SJCRH30 (cell line): ENCODE measurements at regions not wholly inside any gene's neighbourhood (a gene's known extent, or its start where the extent isn't known, plus 50 kb on each side); places are given as distances from the start of the nearest gene placed in this dataset.
"Not testable (repeated sequence)": the region's sequence is repeated elsewhere in the genome, so short reads cannot be mapped to it uniquely, and the experiment has no call there.

Experiments
- DNase-seq, 2 experiments: peaks; one replicate each; pipeline ENCODE4 v3.0.0-alpha.2; 2015 to 2020
- H3K27ac ChIP-seq: fragments of 250-450 bp; sonication (Bioruptor Pico); 2 replicates; pipeline ENCODE4 v1.5.1; 2020; ENCODE audit warnings: mild to moderate bottlenecking, moderate library complexity
- H3K27me3 ChIP-seq: fragments of 250-450 bp; sonication (Bioruptor Pico); 2 replicates; pipeline ENCODE4 v1.5.1; 2020; ENCODE audit warnings: mild to moderate bottlenecking, moderate library complexity
- H3K36me3 ChIP-seq: fragments of 250-450 bp; sonication (Bioruptor Pico); 2 replicates; pipeline ENCODE4 v1.5.1; 2020; ENCODE audit warnings: mild to moderate bottlenecking, moderate library complexity
- H3K4me1 ChIP-seq: fragments of 250-450 bp; sonication (Bioruptor Pico); 2 replicates; pipeline ENCODE4 v1.5.1; 2020; ENCODE audit warnings: mild to moderate bottlenecking, moderate library complexity
- H3K4me3 ChIP-seq: fragments of 250-450 bp; sonication (Bioruptor Pico); 2 replicates; pipeline ENCODE4 v1.5.1; 2020; ENCODE audit warnings: mild to moderate bottlenecking, moderate library complexity
- H3K9me3 ChIP-seq: fragments of 250-450 bp; sonication (Bioruptor Pico); replicated peaks from 2 replicates; pipeline ENCODE4 v1.5.1; 2020; ENCODE audit warnings: mild to moderate bottlenecking, moderate library complexity

GRCh38 chr5:85268194-85268593, 883.5 kb upstream of the EDIL3 start:
- Histone ChIP-seq H3K36me3 (no peaks in the 10 kb centered on the region), H3K27me3 (no peaks in the 10 kb centered on the region), H3K9me3 (0 out of 2 replicates have a peak, but pooled peaks cover 3% of the 10 kb centered on the region), H3K27ac (no peak overlapping the region), H3K4me1 (no peaks in the 10 kb centered on the region), H3K4me3 (no peak overlapping the region)
- no peak for DNase-seq

- H3K27me3 ChIP-seq = no peaks in the 10 kb centered on the region
- no peak overlapping the region for H3K27ac ChIP-seq
- no peaks in the 10 kb centered on the region for H3K9me3 ChIP-seq
- no peak overlapping the region for H3K4me3 ChIP-seq
- H3K36me3 ChIP-seq = no peaks in the 10 kb centered on the region
- DNase-seq = no peak
- H3K4me1 ChIP-seq = no peaks in the 10 kb centered on the region
Observed at GRCh38 chr5:85278193-85278592, 893.5 kb upstream of the EDIL3 start.

- Histone ChIP-seq H3K4me1 (no peaks in the 10 kb centered on the region), H3K4me3 (no peak overlapping the region)
Observed at GRCh38 chr5:85288914-85289313, 904.2 kb upstream of the EDIL3 start.

GRCh38 chr5:85293145-85293785, 908.6 kb upstream of the EDIL3 start:
- H3K4me3 ChIP-seq = peak overlapping the region; percentile 32; the same call in 1 of the 2 replicates
- H3K9me3 ChIP-seq = no peaks in the 10 kb centered on the region
- no peaks in the 10 kb centered on the region for H3K4me1 ChIP-seq
- no peaks in the 10 kb centered on the region for H3K27me3 ChIP-seq
- peak in 1 of 2 experiments; percentile 7 for DNase-seq
- H3K36me3 ChIP-seq = no peaks in the 10 kb centered on the region
- no peak overlapping the region for H3K27ac ChIP-seq

More at GRCh38 chr5:85288914-85289313, 904.2 kb upstream of the EDIL3 start:
- Histone ChIP-seq H3K36me3 (no peaks in the 10 kb centered on the region), H3K9me3 (no peaks in the 10 kb centered on the region), H3K27me3 (no peaks in the 10 kb centered on the region), H3K27ac (no peak overlapping the region)
- no peak for DNase-seq

- DNase-seq = no peak
- Histone ChIP-seq H3K27ac (no peak overlapping the region), H3K9me3 (no peaks in the 10 kb centered on the region), H3K4me1 (no peaks in the 10 kb centered on the region), H3K36me3 (no peaks in the 10 kb centered on the region), H3K27me3 (no peaks in the 10 kb centered on the region), H3K4me3 (no peak overlapping the region)
Observed at GRCh38 chr5:85304524-85304923, 919.8 kb upstream of the EDIL3 start.

- H3K4me1 ChIP-seq = no peaks in the 10 kb centered on the region
- DNase-seq = no peak
Observed at GRCh38 chr5:85305766-85306165, 921.1 kb upstream of the EDIL3 start.

GRCh38 chr5:85311536-85311935, 926.9 kb upstream of the EDIL3 start:
- Histone ChIP-seq H3K9me3 (no peaks in the 10 kb centered on the region), H3K4me3 (no peak overlapping the region), H3K4me1 (no peaks in the 10 kb centered on the region), H3K27ac (no peak overlapping the region), H3K36me3 (no peaks in the 10 kb centered on the region), H3K27me3 (no peaks in the 10 kb centered on the region)
- no peak for DNase-seq

More at GRCh38 chr5:85305766-85306165, 921.1 kb upstream of the EDIL3 start:
- no peaks in the 10 kb centered on the region for H3K9me3 ChIP-seq
- H3K27me3 ChIP-seq = no peaks in the 10 kb centered on the region
- H3K4me3 ChIP-seq = no peak overlapping the region
- no peak overlapping the region for H3K27ac ChIP-seq
- H3K36me3 ChIP-seq = no peaks in the 10 kb centered on the region

- no peaks in the 10 kb centered on the region for H3K27me3 ChIP-seq
- H3K27ac ChIP-seq = no peak overlapping the region
- no peak for DNase-seq
- no peaks in the 10 kb centered on the region for H3K36me3 ChIP-seq
- no peaks in the 10 kb centered on the region for H3K4me1 ChIP-seq
- no peak overlapping the region for H3K4me3 ChIP-seq
- no peaks in the 10 kb centered on the region for H3K9me3 ChIP-seq
Observed at GRCh38 chr5:85320495-85320894, 935.8 kb upstream of the EDIL3 start.

- Histone ChIP-seq H3K4me1 (no peaks in the 10 kb centered on the region), H3K9me3 (0 out of 2 replicates have a peak, but pooled peaks cover 3% of the 10 kb centered on the region), H3K27ac (no peak overlapping the region), H3K36me3 (no peaks in the 10 kb centered on the region), H3K27me3 (no peaks in the 10 kb centered on the region), H3K4me3 (no peak overlapping the region)
- no peak for DNase-seq
Observed at GRCh38 chr5:85333276-85333675, 948.6 kb upstream of the EDIL3 start.

- no peak overlapping the region for H3K27ac ChIP-seq
- H3K27me3 ChIP-seq = no peaks in the 10 kb centered on the region
- H3K36me3 ChIP-seq = no peaks in the 10 kb centered on the region
- no peaks in the 10 kb centered on the region for H3K4me1 ChIP-seq
- no peak overlapping the region for H3K4me3 ChIP-seq
- no peak for DNase-seq
- 0 out of 2 replicates have a peak, but pooled peaks cover 3% of the 10 kb centered on the region for H3K9me3 ChIP-seq
Observed at GRCh38 chr5:85337435-85337834, 952.8 kb upstream of the EDIL3 start.

- DNase-seq = no peak
- H3K4me3 ChIP-seq = no peak overlapping the region
- H3K27ac ChIP-seq = no peak overlapping the region
- H3K4me1 ChIP-seq = no peaks in the 10 kb centered on the region
- H3K9me3 ChIP-seq = no peaks in the 10 kb centered on the region
- no peaks in the 10 kb centered on the region for H3K27me3 ChIP-seq
- no peaks in the 10 kb centered on the region for H3K36me3 ChIP-seq
Observed at GRCh38 chr5:85340790-85341189, 956.1 kb upstream of the EDIL3 start.

GRCh38 chr5:85345818-85346217, 961.1 kb upstream of the EDIL3 start:
- H3K9me3 ChIP-seq = no peaks in the 10 kb centered on the region
- H3K4me3 ChIP-seq = no peak overlapping the region
- no peak overlapping the region for H3K27ac ChIP-seq
- H3K36me3 ChIP-seq = no peaks in the 10 kb centered on the region
- no peaks in the 10 kb centered on the region for H3K4me1 ChIP-seq
- no peaks in the 10 kb centered on the region for H3K27me3 ChIP-seq
- DNase-seq = no peak

GRCh38 chr5:85357309-85357708, 972.6 kb upstream of the EDIL3 start:
- H3K9me3 ChIP-seq = no peaks in the 10 kb centered on the region
- no peak for DNase-seq
- H3K36me3 ChIP-seq = no peaks in the 10 kb centered on the region
- no peaks in the 10 kb centered on the region for H3K4me1 ChIP-seq
- H3K27ac ChIP-seq = no peak overlapping the region
- H3K4me3 ChIP-seq = no peak overlapping the region
- H3K27me3 ChIP-seq = no peaks in the 10 kb centered on the region

- H3K27ac ChIP-seq = no peak overlapping the region
- no peak overlapping the region for H3K4me3 ChIP-seq
- H3K36me3 ChIP-seq = no peaks in the 10 kb centered on the region
- peak in 1 of 2 experiments; percentile 2 for DNase-seq
- H3K9me3 ChIP-seq = no peaks in the 10 kb centered on the region
- H3K4me1 ChIP-seq = no peaks in the 10 kb centered on the region
- no peaks in the 10 kb centered on the region for H3K27me3 ChIP-seq
Observed at GRCh38 chr5:85375525-85375924, 990.8 kb upstream of the EDIL3 start.

- H3K4me1 ChIP-seq = no peaks in the 10 kb centered on the region
- H3K4me3 ChIP-seq = no peak overlapping the region
- no peaks in the 10 kb centered on the region for H3K9me3 ChIP-seq
- H3K27me3 ChIP-seq = no peaks in the 10 kb centered on the region
- no peak for DNase-seq
- H3K36me3 ChIP-seq = no peaks in the 10 kb centered on the region
- no peak overlapping the region for H3K27ac ChIP-seq
Observed at GRCh38 chr5:85388770-85389169, 1004.1 kb upstream of the EDIL3 start.

- H3K27me3 ChIP-seq, H3K4me3 ChIP-seq: not testable (repeated sequence)
Observed at GRCh38 chr5:85392309-85392708, 1007.6 kb upstream of the EDIL3 start.

More at GRCh38 chr5:85392309-85392708, 1007.6 kb upstream of the EDIL3 start:
- not testable (repeated sequence) for H3K9me3 ChIP-seq, H3K27ac ChIP-seq, DNase-seq, H3K4me1 ChIP-seq, H3K36me3 ChIP-seq
